ENCODE measurements at regions not wholly inside any gene's neighbourhood (a gene's known extent, or its start where the extent isn't known, plus 50 kb on each side); places are given as distances from the start of the nearest gene placed in this dataset.

GRCh38 chr10:54903745-54904144 is 102.7 kb upstream of the PCDH15 start:
- DNase-seq (ENCODE audit: extremely low spot score), result no peak
- TF ChIP-seq ELF4 (IDR thresholded peaks at IDR 0.05), result no peak
- TF ChIP-seq SP1 (IDR thresholded peaks at IDR 0.05), result no peak
- TF ChIP-seq FOXA1 (IDR thresholded peaks at IDR 0.05), result no peak
- TF ChIP-seq ZNF384 (IDR thresholded peaks at IDR 0.05), result no peak
- TF ChIP-seq HDGF (IDR thresholded peaks at IDR 0.05; ENCODE audit: borderline replicate concordance), result no peak
- TF ChIP-seq L3MBTL2 (conservative IDR thresholded peaks at IDR 0.05), result no peak
- ChIA-PET POLR2A (no interaction called here), CTCF (no interaction called here)

DNA sequence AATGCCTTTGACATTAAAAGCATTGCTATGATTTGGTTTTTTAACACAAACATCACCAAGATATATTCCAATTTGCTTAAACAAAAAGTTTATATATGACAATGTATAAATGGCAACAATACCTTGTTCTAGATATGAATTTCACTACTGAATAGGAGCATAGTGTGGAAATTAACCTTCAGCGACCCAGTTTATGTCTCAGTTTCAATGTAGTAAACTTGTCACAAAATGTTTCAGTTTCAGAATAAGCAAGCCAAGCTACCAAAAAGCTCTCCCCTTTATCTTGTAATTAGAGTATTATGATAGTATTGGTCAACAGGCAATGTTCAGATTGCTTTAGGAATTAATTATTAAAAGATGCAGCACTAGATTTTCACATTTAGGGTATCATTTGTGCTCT is 99.6 kb upstream of the PCDH15 start:
- ChIA-PET CTCF (no interaction called here), POLR2A (no interaction called here)
- TF ChIP-seq L3MBTL2 (conservative IDR thresholded peaks at IDR 0.05), result no peak
- no peak for TF ChIP-seq NFRKB (IDR thresholded peaks at IDR 0.05)
- no peak for TF ChIP-seq ELF4 (IDR thresholded peaks at IDR 0.05)
- no peak for TF ChIP-seq CTBP1 (IDR thresholded peaks at IDR 0.05; ENCODE audit: borderline replicate concordance)
- no peak for TF ChIP-seq ZNF384 (IDR thresholded peaks at IDR 0.05)
- TF ChIP-seq FOXK2 (IDR thresholded peaks at IDR 0.05), result no peak
- TF ChIP-seq HDGF (IDR thresholded peaks at IDR 0.05; ENCODE audit: borderline replicate concordance), result no peak
- no peak for TF ChIP-seq ARNT (IDR thresholded peaks at IDR 0.05)
- no peak for TF ChIP-seq SP1 (IDR thresholded peaks at IDR 0.05)
- TF ChIP-seq FOXM1 (IDR thresholded peaks at IDR 0.05; ENCODE audit: borderline replicate concordance), result no peak
- TF ChIP-seq LEF1 (IDR thresholded peaks at IDR 0.05; ENCODE audit: borderline replicate concordance), result no peak
- no peak for TF ChIP-seq BHLHE40 (IDR thresholded peaks at IDR 0.05; ENCODE audit: borderline replicate concordance)
- TF ChIP-seq FOXA1 (IDR thresholded peaks at IDR 0.05), result no peak
- no peak for DNase-seq (ENCODE audit: extremely low spot score)

GRCh38 chr10:54880996-54881395 is 80.0 kb upstream of the PCDH15 start:
- POLR2A ChIA-PET, result no interaction called here

GRCh38 chr10:54869022-54869421 is 68.0 kb upstream of the PCDH15 start:
- no peak for TF ChIP-seq FOXK2 (IDR thresholded peaks at IDR 0.05)
- TF ChIP-seq L3MBTL2 (conservative IDR thresholded peaks at IDR 0.05), result no peak
- TF ChIP-seq LEF1 (IDR thresholded peaks at IDR 0.05; ENCODE audit: borderline replicate concordance), result no peak
- TF ChIP-seq TARDBP (IDR thresholded peaks at IDR 0.05), result no peak
- no peak for TF ChIP-seq ZNF384 (IDR thresholded peaks at IDR 0.05)
- no peak for TF ChIP-seq SUZ12 (IDR thresholded peaks at IDR 0.05)
- TF ChIP-seq PKNOX1 (IDR thresholded peaks at IDR 0.05), result no peak
- no peak for TF ChIP-seq NFRKB (IDR thresholded peaks at IDR 0.05)
- no peak for TF ChIP-seq ELF4 (IDR thresholded peaks at IDR 0.05)
- ChIA-PET CTCF (no interaction called here), POLR2A (no interaction called here)
- DNase-seq (ENCODE audit: extremely low spot score), result no peak

More at GRCh38 chr10:54880996-54881395, 80.0 kb upstream of the PCDH15 start:
- CTCF ChIA-PET, result no interaction called here
- TF ChIP-seq FOXA1 (IDR thresholded peaks at IDR 0.05) (no peak), FOXK2 (IDR thresholded peaks at IDR 0.05) (no peak), ELF4 (IDR thresholded peaks at IDR 0.05) (no peak), SP1 (IDR thresholded peaks at IDR 0.05) (no peak), FOXM1 (IDR thresholded peaks at IDR 0.05; ENCODE audit: borderline replicate concordance) (no peak), HDGF (IDR thresholded peaks at IDR 0.05; ENCODE audit: borderline replicate concordance) (no peak), LEF1 (IDR thresholded peaks at IDR 0.05; ENCODE audit: borderline replicate concordance) (no peak), NFRKB (IDR thresholded peaks at IDR 0.05) (no peak), L3MBTL2 (conservative IDR thresholded peaks at IDR 0.05) (no peak), SUZ12 (IDR thresholded peaks at IDR 0.05) (no peak), ZNF384 (IDR thresholded peaks at IDR 0.05) (no peak), CTBP1 (IDR thresholded peaks at IDR 0.05; ENCODE audit: borderline replicate concordance) (no peak), BHLHE40 (IDR thresholded peaks at IDR 0.05; ENCODE audit: borderline replicate concordance) (no peak), PKNOX1 (IDR thresholded peaks at IDR 0.05) (no peak), ARNT (IDR thresholded peaks at IDR 0.05) (no peak), TARDBP (IDR thresholded peaks at IDR 0.05) (no peak)
- DNase-seq (ENCODE audit: extremely low spot score), result no peak

GRCh38 chr10:54866666-54867065 is 65.6 kb upstream of the PCDH15 start:
- POLR2A ChIA-PET, result no interaction called here
- TF ChIP-seq CTBP1 (IDR thresholded peaks at IDR 0.05; ENCODE audit: borderline replicate concordance) (no peak), ARNT (IDR thresholded peaks at IDR 0.05) (no peak), SP1 (IDR thresholded peaks at IDR 0.05) (no peak), BHLHE40 (IDR thresholded peaks at IDR 0.05; ENCODE audit: borderline replicate concordance) (no peak), HDGF (IDR thresholded peaks at IDR 0.05; ENCODE audit: borderline replicate concordance) (no peak), FOXK2 (IDR thresholded peaks at IDR 0.05) (no peak), LEF1 (IDR thresholded peaks at IDR 0.05; ENCODE audit: borderline replicate concordance) (no peak), FOXM1 (IDR thresholded peaks at IDR 0.05; ENCODE audit: borderline replicate concordance) (no peak), NFRKB (IDR thresholded peaks at IDR 0.05) (no peak), FOXA1 (IDR thresholded peaks at IDR 0.05) (no peak), L3MBTL2 (conservative IDR thresholded peaks at IDR 0.05) (no peak)
- CTCF ChIA-PET, result no interaction called here
- DNase-seq (ENCODE audit: extremely low spot score), result no peak

- DNase-seq (ENCODE audit: extremely low spot score), result no peak
- ChIA-PET CTCF (no interaction called here), POLR2A (no interaction called here)
- TF ChIP-seq FOXK2 (IDR thresholded peaks at IDR 0.05), result no peak
- no peak for TF ChIP-seq PKNOX1 (IDR thresholded peaks at IDR 0.05)
- no peak for TF ChIP-seq NFRKB (IDR thresholded peaks at IDR 0.05)
- no peak for TF ChIP-seq CTBP1 (IDR thresholded peaks at IDR 0.05; ENCODE audit: borderline replicate concordance)
- no peak for TF ChIP-seq SUZ12 (IDR thresholded peaks at IDR 0.05)
- no peak for TF ChIP-seq L3MBTL2 (conservative IDR thresholded peaks at IDR 0.05)
- TF ChIP-seq TARDBP (IDR thresholded peaks at IDR 0.05), result no peak
- no peak for TF ChIP-seq FOXM1 (IDR thresholded peaks at IDR 0.05; ENCODE audit: borderline replicate concordance)
- TF ChIP-seq ELF4 (IDR thresholded peaks at IDR 0.05), result no peak
- TF ChIP-seq HDGF (IDR thresholded peaks at IDR 0.05; ENCODE audit: borderline replicate concordance), result no peak
- no peak for TF ChIP-seq ARNT (IDR thresholded peaks at IDR 0.05)
- TF ChIP-seq BHLHE40 (IDR thresholded peaks at IDR 0.05; ENCODE audit: borderline replicate concordance), result no peak
- TF ChIP-seq LEF1 (IDR thresholded peaks at IDR 0.05; ENCODE audit: borderline replicate concordance), result no peak
- no peak for TF ChIP-seq FOXA1 (IDR thresholded peaks at IDR 0.05)
- TF ChIP-seq SP1 (IDR thresholded peaks at IDR 0.05), result no peak
- no peak for TF ChIP-seq ZNF384 (IDR thresholded peaks at IDR 0.05)
Measured at GRCh38 chr10:54854843-54855242, 53.8 kb upstream of the PCDH15 start.
